Astrocyte (in vitro differentiated cells and primary cell): ENCODE measurements at regions not wholly inside any gene's neighbourhood (a gene's known extent, or its start where the extent isn't known, plus 50 kb on each side); places are given as distances from the start of the nearest gene placed in this dataset.

Experiments
- DNase-seq: peaks from one replicate; pipeline ENCODE4 v3.0.0-alpha.2; 2010; ENCODE audit warnings: low read depth
- FAIRE-seq: peaks from 2 replicates; lab custom pipeline; 2011; peaks lifted over from hg19 to GRCh38; lab: Jason Lieb, UNC
- H2AFZ ChIP-seq: 2 replicates; pipeline ENCODE4 v1.6.0; 2012; ENCODE audit warnings: low read depth, low read length, inconsistent platforms
- H3K27ac ChIP-seq: 2 replicates; pipeline ENCODE4 v1.5.1; 2011; ENCODE audit warnings: low read depth, low read length, inconsistent platforms
- H3K27me3 ChIP-seq: 2 replicates; pipeline ENCODE4 v1.6.0; 2011; ENCODE audit warnings: low read length, inconsistent platforms; ENCODE audit not compliant: insufficient read depth
- H3K36me3 ChIP-seq: 2 replicates; pipeline ENCODE4 v1.5.1; 2011; ENCODE audit warnings: low read length, inconsistent platforms; ENCODE audit not compliant: insufficient read depth
- H3K4me1 ChIP-seq: 2 replicates; pipeline ENCODE4 v1.5.1; 2011; ENCODE audit warnings: low read length, inconsistent platforms; ENCODE audit not compliant: insufficient read depth
- H3K4me2 ChIP-seq: 2 replicates; pipeline ENCODE4 v1.6.0; 2012; ENCODE audit warnings: low read length, inconsistent platforms
- H3K4me3 ChIP-seq: 2 replicates; pipeline ENCODE4 v1.5.1; 2011; ENCODE audit warnings: low read depth, mild to moderate bottlenecking, low read length, inconsistent platforms; ENCODE audit not compliant: insufficient read depth
- H3K79me2 ChIP-seq: 2 replicates; pipeline ENCODE4 v1.6.0; 2012; ENCODE audit warnings: mild to moderate bottlenecking, low read length, inconsistent platforms; ENCODE audit not compliant: insufficient read depth
- H3K9ac ChIP-seq: 2 replicates; pipeline ENCODE4 v1.6.0; 2012; ENCODE audit warnings: mild to moderate bottlenecking, low read length, inconsistent platforms
- H3K9me3 ChIP-seq: 2 replicates; pipeline ENCODE4 v1.5.1; 2012; ENCODE audit warnings: low read depth, mild to moderate bottlenecking, low read length, inconsistent platforms; ENCODE audit not compliant: insufficient read depth
- H4K20me1 ChIP-seq: 2 replicates; pipeline ENCODE4 v1.6.0; 2012; ENCODE audit warnings: low read length, inconsistent platforms; ENCODE audit not compliant: insufficient read depth
- H3K27ac Mint-ChIP-seq: one replicate; pipeline ENCODE4 v1.8.0; 2021; ENCODE audit warnings: mild to moderate bottlenecking, mixed read lengths; ENCODE audit not compliant: unreplicated experiment
- H3K27me3 Mint-ChIP-seq: one replicate; pipeline ENCODE4 v1.8.0; 2021; ENCODE audit warnings: low read depth, mixed read lengths; ENCODE audit not compliant: unreplicated experiment
- H3K36me3 Mint-ChIP-seq: one replicate; pipeline ENCODE4 v1.8.0; 2021; ENCODE audit warnings: low read depth, mixed read lengths; ENCODE audit not compliant: unreplicated experiment
- H3K4me1 Mint-ChIP-seq: one replicate; pipeline ENCODE4 v1.8.0; 2021; ENCODE audit warnings: low read depth, mixed read lengths; ENCODE audit not compliant: unreplicated experiment
- H3K4me3 Mint-ChIP-seq: one replicate; pipeline ENCODE4 v1.8.0; 2021; ENCODE audit warnings: mild to moderate bottlenecking, moderate library complexity, mixed read lengths; ENCODE audit not compliant: unreplicated experiment
- H3K9me3 Mint-ChIP-seq: one replicate; pipeline ENCODE4 v1.8.0; 2021; ENCODE audit warnings: mild to moderate bottlenecking, mixed read lengths; ENCODE audit not compliant: unreplicated experiment
- CTCF ChIP-seq: IDR thresholded peaks from 2 replicates; pipeline ENCODE4 v1.5.1; 2011; ENCODE audit warnings: low read depth, mild to moderate bottlenecking, inconsistent platforms, low read length, moderate library complexity; ENCODE audit not compliant: insufficient read depth
- EZH2 ChIP-seq: IDR thresholded peaks from 2 replicates; pipeline ENCODE4 v1.6.1; 2012; ENCODE audit warnings: mild to moderate bottlenecking, low read length, inconsistent platforms; ENCODE audit not compliant: insufficient read depth

- H3K4me2 ChIP-seq = no peak overlapping the region
- H3K27me3 Mint-ChIP-seq = peaks cover 12% of the 10 kb centered on the region
- DNase-seq (no peak), FAIRE-seq (no peak)
- H3K36me3 Mint-ChIP-seq = no peaks in the 10 kb centered on the region
- no peak overlapping the region for H2AFZ ChIP-seq
- H3K36me3 ChIP-seq = no peaks in the 10 kb centered on the region
- no peak overlapping the region for H3K27ac Mint-ChIP-seq
- no peak overlapping the region for H3K27ac ChIP-seq
- H3K9ac ChIP-seq = no peak overlapping the region
- no peak overlapping the region for H3K4me3 ChIP-seq
- H3K9me3 ChIP-seq = no peaks in the 10 kb centered on the region
- no peak for TF ChIP-seq CTCF
- no peak for TF ChIP-seq EZH2
- no peaks in the 10 kb centered on the region for H3K79me2 ChIP-seq
- H3K4me1 Mint-ChIP-seq = no peaks in the 10 kb centered on the region
- no peaks in the 10 kb centered on the region for H4K20me1 ChIP-seq
- peaks cover 6% of the 10 kb centered on the region for H3K27me3 ChIP-seq
- H3K4me3 Mint-ChIP-seq = no peak overlapping the region
- H3K4me1 ChIP-seq = no peaks in the 10 kb centered on the region
- H3K9me3 Mint-ChIP-seq = peaks cover 7% of the 10 kb centered on the region
Observed at GRCh38 chr1:38361566-38361965, 315.0 kb upstream of the POU3F1 start.

- no peak for TF ChIP-seq CTCF
- no peak for TF ChIP-seq EZH2
- no peak overlapping the region for H3K4me3 ChIP-seq
- no peak for FAIRE-seq
- no peaks in the 10 kb centered on the region for H3K79me2 ChIP-seq
- peaks cover 6% of the 10 kb centered on the region for H3K27me3 ChIP-seq
- no peaks in the 10 kb centered on the region for H3K36me3 ChIP-seq
- Mint-ChIP-seq H3K27me3 (peaks cover 12% of the 10 kb centered on the region), H3K36me3 (no peaks in the 10 kb centered on the region), H3K4me1 (no peaks in the 10 kb centered on the region), H3K9me3 (peaks cover 7% of the 10 kb centered on the region), H3K27ac (no peak overlapping the region), H3K4me3 (no peak overlapping the region)
- no peak overlapping the region for H3K9ac ChIP-seq
- H2AFZ ChIP-seq = no peak overlapping the region
- H3K9me3 ChIP-seq = no peaks in the 10 kb centered on the region
- H4K20me1 ChIP-seq = no peaks in the 10 kb centered on the region
- no peak overlapping the region for H3K4me2 ChIP-seq
- no peak overlapping the region for H3K27ac ChIP-seq
- H3K4me1 ChIP-seq = no peaks in the 10 kb centered on the region
- DNase-seq = no peak
Observed at GRCh38 chr1:38360807-38361206, 314.2 kb upstream of the POU3F1 start.

- Histone ChIP-seq H3K4me3 (no peak overlapping the region), H4K20me1 (no peaks in the 10 kb centered on the region), H3K9ac (no peak overlapping the region), H3K36me3 (no peaks in the 10 kb centered on the region), H3K4me2 (no peak overlapping the region), H3K4me1 (no peaks in the 10 kb centered on the region), H3K9me3 (no peaks in the 10 kb centered on the region), H3K27ac (no peak overlapping the region), H3K27me3 (no peaks in the 10 kb centered on the region), H2AFZ (no peak overlapping the region), H3K79me2 (no peaks in the 10 kb centered on the region)
- Mint-ChIP-seq H3K4me3 (no peak overlapping the region), H3K4me1 (no peaks in the 10 kb centered on the region), H3K27me3 (peaks cover 18% of the 10 kb centered on the region), H3K27ac (no peak overlapping the region), H3K9me3 (peaks cover 8% of the 10 kb centered on the region), H3K36me3 (no peaks in the 10 kb centered on the region)
- DNase-seq (no peak), FAIRE-seq (no peak)
- TF ChIP-seq EZH2 (no peak), CTCF (no peak)
Observed at GRCh38 chr1:38353956-38354355, 307.4 kb upstream of the POU3F1 start.
